Activated naive CD4-positive, alpha-beta T cell treated with anti-CD3 and anti-CD28 coated beads, Interleukin-2, amount 10 ng/mL, durations not matched to agents 7 days and 5 days (primary cell): ENCODE measurements at regions not wholly inside any gene's neighbourhood (a gene's known extent, or its start where the extent isn't known, plus 50 kb on each side); places are given as distances from the start of the nearest gene placed in this dataset.

Source experiments
- CTCF ChIA-PET: fragments of 350-600 bp; sonication (Branson Sonifier 250); formaldehyde crosslinking; loops from one replicate; lab custom pipeline; 2021; ENCODE audit warnings: antibody characterized with exemption; lab: Charles Lee
- DNase-seq: peaks from one replicate; pipeline ENCODE4 v3.0.0-alpha.2; 2020
- H3K27ac Mint-ChIP-seq: one replicate; pipeline ENCODE4 v1.8.0; 2021; ENCODE audit warnings: mild to moderate bottlenecking, moderate library complexity, mixed read lengths
- H3K27me3 Mint-ChIP-seq: one replicate; pipeline ENCODE4 v1.8.0; 2021; ENCODE audit warnings: mild to moderate bottlenecking, mixed read lengths
- H3K36me3 Mint-ChIP-seq: one replicate; pipeline ENCODE4 v1.8.0; 2021; ENCODE audit warnings: mixed read lengths
- H3K4me1 Mint-ChIP-seq: one replicate; pipeline ENCODE4 v1.8.0; 2021; ENCODE audit warnings: mixed read lengths
- H3K4me3 Mint-ChIP-seq: one replicate; pipeline ENCODE4 v1.8.0; 2021; ENCODE audit warnings: mild to moderate bottlenecking, moderate library complexity, mixed read lengths
- H3K9me3 Mint-ChIP-seq: one replicate; pipeline ENCODE4 v1.8.0; 2021; ENCODE audit warnings: mixed read lengths

DNA sequence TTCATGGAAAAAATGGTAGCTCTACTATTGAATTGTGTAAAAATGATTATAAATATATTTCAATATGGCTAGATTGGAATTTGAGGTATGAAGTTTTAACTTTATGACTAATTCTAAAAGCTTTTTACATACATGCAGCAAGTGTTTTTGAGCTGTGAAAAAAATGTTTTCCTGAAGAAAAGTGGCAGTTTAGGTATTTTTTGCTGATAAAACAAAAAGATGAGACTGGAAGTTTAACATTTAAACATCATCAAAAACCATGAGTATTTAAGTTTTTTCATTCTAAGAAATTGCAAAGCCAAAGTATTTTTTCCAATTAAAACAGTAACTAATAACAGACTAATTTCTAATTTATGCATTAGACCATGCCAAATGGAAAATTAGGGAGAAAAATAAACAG lies 751.1 kb downstream of the FGF9 start:
- CTCF ChIA-PET, result no interaction called here
- Mint-ChIP-seq H3K36me3 (no peaks in the 10 kb centered on the region), H3K4me1 (no peaks in the 10 kb centered on the region), H3K4me3 (no peak overlapping the region), H3K27ac (no peak overlapping the region), H3K27me3 (no peaks in the 10 kb centered on the region), H3K9me3 (peaks cover 1% of the 10 kb centered on the region)
- DNase-seq, result no peak

DNA sequence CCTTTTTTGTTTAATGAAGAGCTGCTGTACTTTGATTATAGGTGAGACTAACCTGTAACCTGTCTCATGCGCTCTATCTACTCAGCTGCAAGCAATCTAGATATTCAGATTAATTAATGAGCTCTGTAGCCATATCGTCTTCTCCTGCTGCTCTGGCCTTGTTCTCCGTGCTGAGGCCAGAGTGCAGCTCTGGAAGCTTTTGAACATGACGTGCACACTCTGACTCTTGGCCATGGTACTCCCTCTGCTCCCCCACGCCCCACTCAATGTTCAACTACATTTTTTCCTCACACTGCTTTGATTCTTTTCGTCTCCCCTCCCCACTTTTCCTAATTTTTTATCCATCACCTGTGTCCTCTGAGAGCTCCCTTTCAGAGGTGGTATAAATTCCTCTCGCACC lies 751.8 kb downstream of the FGF9 start:
- no peaks in the 10 kb centered on the region for H3K27me3 Mint-ChIP-seq
- no peak overlapping the region for H3K27ac Mint-ChIP-seq
- H3K9me3 Mint-ChIP-seq, result peaks cover 1% of the 10 kb centered on the region
- no peak overlapping the region for H3K4me3 Mint-ChIP-seq
- CTCF ChIA-PET, result no interaction called here
- DNase-seq, result no peak
- H3K36me3 Mint-ChIP-seq, result no peaks in the 10 kb centered on the region
- H3K4me1 Mint-ChIP-seq, result no peaks in the 10 kb centered on the region

DNA sequence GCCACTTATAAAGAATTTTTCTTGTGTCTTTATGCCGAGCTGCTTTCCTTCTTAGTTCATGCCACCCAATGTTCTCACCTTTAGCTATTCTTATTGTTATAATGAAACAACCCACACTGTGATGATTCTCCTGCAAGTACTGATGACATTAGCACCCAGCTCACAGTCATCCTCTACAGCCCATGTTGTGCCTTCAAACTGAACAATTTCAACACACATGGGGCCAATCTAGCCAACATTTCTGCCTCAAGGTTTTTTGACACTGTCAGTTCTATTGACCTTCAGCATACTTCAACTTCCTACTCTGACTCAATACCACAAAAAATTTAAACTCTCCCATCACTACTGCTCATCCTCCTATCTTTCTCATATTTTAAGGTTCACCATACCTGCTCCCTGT lies 752.4 kb downstream of the FGF9 start:
- Mint-ChIP-seq H3K9me3 (peaks cover 1% of the 10 kb centered on the region), H3K27me3 (no peaks in the 10 kb centered on the region), H3K4me3 (no peak overlapping the region), H3K36me3 (no peaks in the 10 kb centered on the region), H3K4me1 (no peaks in the 10 kb centered on the region), H3K27ac (no peak overlapping the region)
- DNase-seq, result no peak
- CTCF ChIA-PET, result no interaction called here

DNA sequence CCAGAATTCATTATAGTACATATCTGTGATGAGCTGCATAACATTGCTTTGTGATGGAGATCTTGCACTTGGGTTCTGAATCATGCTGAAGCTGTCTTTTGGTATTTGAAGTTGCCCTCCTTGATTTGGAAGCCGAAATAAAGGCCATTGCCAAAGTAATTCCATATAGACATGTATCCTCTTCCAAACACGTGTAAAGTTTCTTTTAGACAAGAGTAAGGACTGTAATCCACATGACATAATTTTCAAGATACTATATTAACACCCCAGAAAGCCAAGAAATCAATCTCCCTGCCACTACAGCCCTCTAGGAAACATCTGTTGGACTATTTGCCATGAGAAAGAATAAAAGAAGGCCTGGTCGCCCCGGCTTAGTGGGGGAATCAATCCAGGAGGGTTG lies 754.2 kb downstream of the FGF9 start:
- H3K4me1 Mint-ChIP-seq, result no peaks in the 10 kb centered on the region
- peaks cover under 1% of the 10 kb centered on the region for H3K9me3 Mint-ChIP-seq
- no peaks in the 10 kb centered on the region for H3K36me3 Mint-ChIP-seq
- H3K4me3 Mint-ChIP-seq, result no peak overlapping the region
- no peak for DNase-seq
- CTCF ChIA-PET, result no interaction called here
- H3K27me3 Mint-ChIP-seq, result no peaks in the 10 kb centered on the region
- no peak overlapping the region for H3K27ac Mint-ChIP-seq

DNA sequence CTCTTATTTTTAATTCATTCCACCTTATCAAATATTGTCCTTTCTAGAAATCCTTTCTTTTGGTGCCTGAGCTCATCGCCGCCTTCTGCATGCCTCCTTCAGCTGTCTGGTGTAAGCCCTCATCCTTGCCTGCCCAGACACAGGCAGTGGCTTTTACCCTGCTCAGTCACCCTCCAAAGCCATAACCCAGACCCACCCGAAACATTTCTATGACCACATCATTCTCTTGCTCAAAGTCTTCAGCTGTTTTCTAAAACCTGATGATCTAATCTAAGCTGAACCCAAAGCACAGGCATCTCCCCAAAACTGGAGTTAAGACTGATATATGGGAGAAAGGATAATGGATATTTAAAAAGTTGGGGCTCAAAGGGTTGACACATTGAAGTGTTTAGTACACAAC lies 753.7 kb upstream of the SGCG start:
- H3K27me3 Mint-ChIP-seq, result no peaks in the 10 kb centered on the region
- CTCF ChIA-PET, result interaction anchor here (0.6 kb wide), 1 partner anchor 540 kb away, joined by 4 read pairs; no protein-coding TSS in a partner anchor
- no peaks in the 10 kb centered on the region for H3K4me1 Mint-ChIP-seq
- no peaks in the 10 kb centered on the region for H3K9me3 Mint-ChIP-seq
- no peak for DNase-seq
- H3K27ac Mint-ChIP-seq, result no peak overlapping the region
- no peak overlapping the region for H3K4me3 Mint-ChIP-seq
- no peaks in the 10 kb centered on the region for H3K36me3 Mint-ChIP-seq

DNA sequence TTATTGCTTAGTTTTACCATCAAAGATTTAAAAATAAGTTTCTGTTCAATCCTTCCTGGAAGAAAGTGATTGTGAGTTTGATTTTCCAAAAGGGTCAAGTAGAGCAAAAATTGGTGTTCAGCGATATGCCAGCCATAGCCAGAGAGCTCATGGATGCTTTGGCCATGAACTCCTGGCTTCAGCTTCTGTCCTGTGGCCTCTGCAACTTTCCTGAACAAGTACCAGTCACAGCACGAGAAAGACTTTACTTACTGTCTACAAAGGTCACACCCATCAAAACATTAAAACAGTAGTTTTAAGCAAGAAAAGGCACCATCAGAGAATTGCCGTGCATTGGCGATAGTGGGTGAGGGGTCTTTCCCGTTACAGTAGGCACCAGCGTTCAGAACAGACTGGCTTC lies 753.0 kb upstream of the SGCG start:
- no peaks in the 10 kb centered on the region for H3K4me1 Mint-ChIP-seq
- no peaks in the 10 kb centered on the region for H3K9me3 Mint-ChIP-seq
- H3K36me3 Mint-ChIP-seq, result no peaks in the 10 kb centered on the region
- no peak overlapping the region for H3K27ac Mint-ChIP-seq
- H3K4me3 Mint-ChIP-seq, result no peak overlapping the region
- no peaks in the 10 kb centered on the region for H3K27me3 Mint-ChIP-seq
- no peak for DNase-seq
- CTCF ChIA-PET, result no interaction called here

DNA sequence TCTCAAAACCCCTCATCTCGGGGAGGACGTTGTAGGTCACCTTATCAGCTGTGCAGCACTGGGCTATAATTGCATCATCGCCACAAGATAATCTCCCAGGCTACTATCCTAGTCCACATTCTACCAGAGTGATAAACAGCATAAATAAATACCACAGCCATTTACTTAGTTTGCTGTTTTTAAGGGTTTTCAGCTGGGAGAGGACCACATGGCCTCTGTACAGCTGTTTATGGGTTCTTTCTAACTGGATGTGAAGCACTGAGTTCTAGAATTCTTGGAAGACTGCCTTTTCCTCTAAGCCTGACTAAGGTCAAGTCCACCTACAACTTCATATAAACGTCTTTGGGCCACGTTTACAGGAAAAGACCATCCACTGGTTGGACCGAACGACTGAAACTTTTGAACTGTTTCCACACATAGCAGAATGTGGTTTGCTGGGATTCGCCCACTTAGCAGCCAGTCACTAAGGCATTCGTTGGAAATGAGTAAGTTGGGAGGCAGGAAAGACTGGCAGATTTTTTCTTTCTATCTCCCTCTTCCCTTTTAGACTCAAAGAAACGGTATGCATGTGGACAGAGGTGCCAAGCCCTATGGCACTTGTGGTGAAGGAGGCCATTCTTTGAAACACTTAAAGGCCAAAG lies 752.5 kb upstream of the SGCG start:
- no peak overlapping the region for H3K4me3 Mint-ChIP-seq
- no peaks in the 10 kb centered on the region for H3K4me1 Mint-ChIP-seq
- H3K9me3 Mint-ChIP-seq, result no peaks in the 10 kb centered on the region
- no peak for DNase-seq
- H3K27ac Mint-ChIP-seq, result no peak overlapping the region
- no peaks in the 10 kb centered on the region for H3K27me3 Mint-ChIP-seq
- CTCF ChIA-PET, result no interaction called here
- H3K36me3 Mint-ChIP-seq, result no peaks in the 10 kb centered on the region

DNA sequence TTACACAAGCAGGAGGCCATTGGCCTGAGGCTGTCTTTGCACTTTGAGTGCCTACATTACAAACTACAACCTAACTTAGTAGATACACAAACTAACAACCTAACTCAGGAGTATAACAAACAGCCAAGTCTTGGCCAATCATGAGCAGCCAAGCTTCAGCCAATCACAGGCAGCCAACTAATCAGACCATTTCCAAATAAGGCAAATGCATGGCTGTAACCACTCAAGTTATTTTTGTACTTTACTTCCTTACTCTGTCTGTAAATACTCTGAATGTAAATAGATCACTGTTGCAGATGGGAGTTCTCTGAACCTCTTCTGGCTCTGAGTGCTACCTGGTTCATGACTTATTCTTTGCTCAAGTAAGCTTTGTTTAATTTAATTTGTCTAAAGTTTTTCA lies 748.1 kb upstream of the SGCG start:
- CTCF ChIA-PET, result no interaction called here
- Mint-ChIP-seq H3K9me3 (no peaks in the 10 kb centered on the region), H3K27me3 (no peaks in the 10 kb centered on the region), H3K36me3 (no peaks in the 10 kb centered on the region), H3K4me3 (no peak overlapping the region), H3K27ac (no peak overlapping the region), H3K4me1 (no peaks in the 10 kb centered on the region)
- no peak for DNase-seq

DNA sequence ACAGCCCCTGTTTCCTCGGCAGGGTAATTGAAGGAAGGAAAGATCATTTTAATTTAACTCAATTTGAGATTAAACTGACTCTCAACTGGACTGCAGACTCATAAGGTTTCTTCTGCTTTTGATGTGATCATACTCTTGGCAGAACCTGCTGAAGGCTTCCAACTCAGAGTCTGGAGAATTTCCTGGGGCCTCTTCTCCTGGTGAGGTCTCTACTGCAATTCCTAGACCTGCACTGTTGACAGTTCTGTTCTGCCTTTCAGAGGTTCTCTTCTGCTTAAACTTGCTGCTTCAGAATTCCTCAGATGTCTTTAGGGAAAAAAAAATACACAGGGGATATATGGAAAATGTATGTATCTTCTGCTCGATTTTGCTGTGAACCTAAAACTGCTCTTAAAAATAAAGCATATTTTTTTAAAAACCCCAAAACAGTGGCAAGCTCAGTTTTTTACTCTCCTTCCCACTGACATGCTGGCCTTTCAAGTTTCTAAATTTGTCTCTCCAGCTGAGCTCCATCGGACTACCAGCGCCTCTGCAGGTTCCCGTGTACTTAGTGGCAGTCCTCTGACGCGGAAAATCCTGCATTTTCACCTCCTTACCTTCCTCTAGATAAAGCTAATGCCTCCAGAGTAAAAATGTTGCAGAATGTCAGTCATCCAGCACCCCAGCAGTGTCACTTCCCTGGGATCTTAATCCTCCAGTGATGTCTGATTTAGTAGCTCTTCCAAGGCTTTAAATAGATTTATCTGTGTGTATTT lies 733.5 kb upstream of the SGCG start:
- Mint-ChIP-seq H3K27ac (no peak overlapping the region), H3K4me1 (no peaks in the 10 kb centered on the region), H3K27me3 (no peaks in the 10 kb centered on the region), H3K4me3 (no peak overlapping the region), H3K9me3 (no peaks in the 10 kb centered on the region), H3K36me3 (no peaks in the 10 kb centered on the region)
- DNase-seq, result no peak
- CTCF ChIA-PET, result no interaction called here

DNA sequence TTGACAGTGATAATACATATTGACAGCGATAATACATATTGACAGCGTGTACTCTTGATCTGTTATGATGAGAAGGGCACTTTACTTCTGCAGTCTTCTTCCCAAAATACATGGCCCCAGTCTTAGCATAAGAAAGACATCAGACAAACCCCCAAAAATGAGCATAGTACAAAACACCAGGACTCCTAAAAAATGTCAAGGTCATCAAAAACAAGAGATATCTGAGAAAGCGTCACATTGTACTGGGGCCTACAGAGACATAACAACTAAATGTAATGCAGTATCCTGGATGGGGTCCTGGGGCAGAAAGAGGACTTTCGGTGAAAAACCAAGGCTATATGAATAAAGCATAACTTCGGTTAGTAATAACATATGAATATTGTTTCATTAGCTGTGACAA lies 731.5 kb upstream of the SGCG start:
- H3K36me3 Mint-ChIP-seq, result no peaks in the 10 kb centered on the region

DNA sequence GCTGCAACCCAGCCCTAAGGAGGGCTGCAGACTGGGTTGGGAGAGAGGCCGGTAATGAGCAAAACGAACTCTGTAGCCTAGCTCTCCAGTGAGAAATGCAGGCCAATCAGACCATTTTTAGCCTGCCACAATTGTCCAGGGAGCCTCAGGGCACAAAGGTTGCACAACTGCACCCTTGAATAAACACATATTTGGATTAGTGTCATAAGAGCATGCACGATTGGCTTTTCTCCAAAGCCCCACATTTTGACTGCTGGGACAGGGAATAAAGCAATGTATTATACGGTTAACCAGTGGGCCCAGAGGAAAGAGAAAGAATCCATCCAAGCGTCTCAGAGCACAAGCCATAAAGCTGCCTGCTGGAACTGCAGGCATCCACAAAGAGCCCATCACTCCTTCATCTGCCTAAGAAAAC lies 729.4 kb upstream of the SGCG start:
- Mint-ChIP-seq H3K36me3 (no peaks in the 10 kb centered on the region), H3K27ac (no peak overlapping the region), H3K4me3 (no peak overlapping the region), H3K9me3 (no peaks in the 10 kb centered on the region), H3K27me3 (no peaks in the 10 kb centered on the region), H3K4me1 (no peaks in the 10 kb centered on the region)
- DNase-seq, result no peak
- CTCF ChIA-PET, result no interaction called here

More for the DNA sequence above, 731.5 kb upstream of the SGCG start:
- no peaks in the 10 kb centered on the region for H3K27me3 Mint-ChIP-seq
- CTCF ChIA-PET, result no interaction called here
- no peaks in the 10 kb centered on the region for H3K4me1 Mint-ChIP-seq
- no peak overlapping the region for H3K27ac Mint-ChIP-seq
- no peak for DNase-seq
- H3K4me3 Mint-ChIP-seq, result no peak overlapping the region
- H3K9me3 Mint-ChIP-seq, result no peaks in the 10 kb centered on the region

DNA sequence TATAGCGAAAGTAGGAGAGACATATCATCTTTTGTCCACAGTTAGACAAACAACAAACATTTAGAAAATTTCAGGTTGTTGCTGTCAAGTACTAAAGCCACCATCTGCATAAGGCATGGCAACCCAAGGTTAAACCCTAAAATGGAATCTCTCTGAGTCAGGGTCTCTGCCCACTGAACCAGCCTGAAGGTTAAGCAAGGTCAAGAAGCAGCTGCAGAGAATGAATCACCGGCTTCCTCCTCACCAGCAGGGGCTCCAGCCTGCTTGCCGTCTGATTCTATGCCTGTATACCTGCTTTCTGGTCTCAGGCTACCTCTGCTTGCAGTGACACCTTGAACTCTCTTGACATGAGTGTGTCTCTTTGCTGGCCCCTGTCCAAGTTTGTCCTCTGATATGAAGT lies 726.2 kb upstream of the SGCG start:
- no peaks in the 10 kb centered on the region for H3K4me1 Mint-ChIP-seq

DNA sequence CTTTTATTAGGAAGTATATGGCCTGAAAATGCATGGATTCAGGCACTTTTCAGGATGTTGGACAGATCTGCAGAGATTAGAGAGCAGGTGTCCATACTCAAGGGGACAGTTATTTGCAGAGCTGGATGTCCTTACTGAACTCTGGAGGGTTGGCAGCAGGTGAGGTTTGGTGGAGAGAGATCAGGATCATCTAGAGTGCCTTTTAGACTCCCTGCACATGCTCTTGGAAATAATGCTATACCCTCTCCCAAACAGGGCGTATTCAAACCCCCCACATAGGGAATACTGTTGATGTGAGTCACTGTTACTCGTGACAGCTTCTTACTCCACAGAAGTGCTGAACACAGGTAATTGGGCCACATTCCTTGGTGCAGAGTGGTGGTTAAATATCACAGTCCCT lies 725.7 kb upstream of the SGCG start:
- Mint-ChIP-seq H3K27ac (no peak overlapping the region), H3K4me3 (no peak overlapping the region), H3K36me3 (no peaks in the 10 kb centered on the region), H3K9me3 (no peaks in the 10 kb centered on the region), H3K4me1 (no peaks in the 10 kb centered on the region), H3K27me3 (no peaks in the 10 kb centered on the region)
- CTCF ChIA-PET, result no interaction called here
- DNase-seq, result no peak

More for the DNA sequence above, 726.2 kb upstream of the SGCG start:
- no peak overlapping the region for H3K27ac Mint-ChIP-seq
- H3K36me3 Mint-ChIP-seq, result no peaks in the 10 kb centered on the region
- CTCF ChIA-PET, result no interaction called here
- no peaks in the 10 kb centered on the region for H3K9me3 Mint-ChIP-seq
- no peak overlapping the region for H3K4me3 Mint-ChIP-seq
- DNase-seq, result no peak
- H3K27me3 Mint-ChIP-seq, result no peaks in the 10 kb centered on the region

DNA sequence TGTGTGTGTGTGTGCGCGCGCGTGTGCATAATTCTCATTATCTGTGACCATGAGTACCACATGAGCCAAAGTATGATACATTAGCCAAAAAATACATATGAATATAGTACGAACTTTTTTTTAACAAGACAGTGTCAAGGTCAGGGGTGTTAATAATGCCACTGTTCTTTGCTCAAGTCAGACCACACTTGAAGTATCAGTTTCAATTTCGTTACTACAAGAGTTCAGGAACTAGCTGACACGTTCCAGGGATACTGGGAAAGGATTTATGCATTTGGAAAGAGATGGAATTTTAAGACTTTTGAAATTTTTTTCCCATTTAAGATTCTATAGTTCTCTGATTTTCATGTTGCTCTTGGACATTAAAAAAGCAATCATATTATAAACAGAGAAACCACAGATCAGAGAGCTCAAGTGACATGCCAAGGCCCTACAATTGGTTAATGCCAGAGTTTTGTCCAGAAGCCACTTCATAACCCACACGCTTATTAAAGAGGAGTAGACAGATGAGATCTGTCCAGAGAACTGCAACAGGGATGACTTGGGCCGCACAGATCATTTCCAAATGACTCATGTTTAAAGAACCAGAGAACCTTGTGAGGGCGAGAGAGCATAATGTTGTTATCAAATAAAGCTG lies 718.8 kb upstream of the SGCG start:
- H3K27me3 Mint-ChIP-seq, result no peaks in the 10 kb centered on the region
- DNase-seq, result no peak
- CTCF ChIA-PET, result no interaction called here
- H3K4me1 Mint-ChIP-seq, result no peaks in the 10 kb centered on the region
- no peaks in the 10 kb centered on the region for H3K9me3 Mint-ChIP-seq
- H3K27ac Mint-ChIP-seq, result no peak overlapping the region
- no peak overlapping the region for H3K4me3 Mint-ChIP-seq
- no peaks in the 10 kb centered on the region for H3K36me3 Mint-ChIP-seq

DNA sequence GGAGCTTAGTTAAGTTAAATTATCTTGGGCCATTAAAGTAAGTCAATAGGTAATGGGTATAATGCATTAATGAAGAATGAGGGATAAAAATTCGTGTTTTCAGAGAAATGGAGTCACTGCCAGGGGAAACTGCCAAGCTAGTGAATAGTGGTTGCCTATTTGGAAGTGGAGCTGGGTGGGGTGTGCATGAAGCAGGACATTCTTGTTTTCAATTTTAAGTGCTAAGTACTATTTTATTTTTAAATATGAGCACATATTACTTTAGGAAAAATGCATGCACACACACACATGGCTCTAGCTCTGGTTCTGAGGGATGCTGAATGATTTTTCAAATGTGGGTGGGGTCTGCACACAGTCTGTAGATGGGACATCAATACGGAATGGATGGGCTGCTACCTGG lies 717.7 kb upstream of the SGCG start:
- no peaks in the 10 kb centered on the region for H3K9me3 Mint-ChIP-seq
- no peak overlapping the region for H3K4me3 Mint-ChIP-seq
- no peaks in the 10 kb centered on the region for H3K4me1 Mint-ChIP-seq
- no peak overlapping the region for H3K27ac Mint-ChIP-seq
- CTCF ChIA-PET, result no interaction called here
- no peaks in the 10 kb centered on the region for H3K36me3 Mint-ChIP-seq
- DNase-seq, result no peak
- no peaks in the 10 kb centered on the region for H3K27me3 Mint-ChIP-seq
